Neural cell (in vitro differentiated cells): ENCODE measurements at regions not wholly inside any gene's neighbourhood (a gene's known extent, or its start where the extent isn't known, plus 50 kb on each side); places are given as distances from the start of the nearest gene placed in this dataset.

Source experiments
- H2AFZ ChIP-seq: fragments of 200-600, 300-800 bp; sonication (generic), shearing (Covaris generic); 2 replicates; pipeline ENCODE4 v1.6.0; 2014; ENCODE audit warnings: low read depth, mild to moderate bottlenecking, antibody characterized with exemption, low read length, moderate library complexity
- H3F3A ChIP-seq: fragments of 200-600 bp; shearing (Covaris generic); 2 replicates; pipeline ENCODE4 v1.6.1; 2016; ENCODE audit warnings: mild to moderate bottlenecking, moderate library complexity, mixed read lengths, antibody characterized with exemption, low read length; ENCODE audit not compliant: insufficient read depth, poor library complexity, severe bottlenecking
- H3K27ac ChIP-seq: fragments of 200-600, 300-800 bp; sonication (generic), shearing (Covaris generic); 2 replicates; pipeline ENCODE4 v1.5.1; 2014; ENCODE audit warnings: mild to moderate bottlenecking, low read length, moderate library complexity
- H3K27me3 ChIP-seq: fragments of 300-800, 200-600 bp; sonication (generic), shearing (Covaris generic); 2 replicates; pipeline ENCODE4 v1.6.0; 2014; ENCODE audit warnings: mild to moderate bottlenecking, low read depth, low read length, moderate library complexity; ENCODE audit not compliant: insufficient read depth
- H3K36me3 ChIP-seq: fragments of 300-800, 200-600 bp; sonication (generic), shearing (Covaris generic); 2 replicates; pipeline ENCODE4 v1.5.1; 2014; ENCODE audit warnings: mild to moderate bottlenecking, antibody characterized with exemption, low read length, moderate library complexity; ENCODE audit not compliant: insufficient read depth
- H3K4me2 ChIP-seq: fragments of 300-800, 200-600 bp; sonication (generic), shearing (Covaris generic); 2 replicates; pipeline ENCODE4 v1.6.0; 2014; ENCODE audit warnings: mild to moderate bottlenecking, low read length
- H3K4me3 ChIP-seq: fragments of 300-800, 200-600 bp; sonication (generic), shearing (Covaris generic); 2 replicates; pipeline ENCODE4 v1.5.1; 2014; ENCODE audit warnings: mild to moderate bottlenecking, low read length, moderate library complexity
- H3K79me2 ChIP-seq: fragments of 200-600 bp; shearing (Covaris generic); replicated peaks from 2 replicates; pipeline ENCODE4 v1.6.0; 2014; ENCODE audit warnings: mild to moderate bottlenecking, low read length, moderate library complexity; ENCODE audit not compliant: insufficient read depth
- H3K9ac ChIP-seq: fragments of 300-800, 200-600 bp; sonication (generic), shearing (Covaris generic); 2 replicates; pipeline ENCODE4 v1.6.1; 2016; ENCODE audit warnings: mild to moderate bottlenecking, low read length, mixed read lengths
- H3K9me2 ChIP-seq: fragments of 200-600 bp; shearing (Covaris generic); 2 replicates; pipeline ENCODE4 v1.6.1; 2016; ENCODE audit warnings: mild to moderate bottlenecking, low read length, mixed read lengths; ENCODE audit not compliant: insufficient read depth
- H3K9me3 ChIP-seq: fragments of 200-600, 300-800 bp; sonication (generic), shearing (Covaris generic); 2 replicates; pipeline ENCODE4 v1.6.1; 2016; ENCODE audit warnings: mild to moderate bottlenecking, mixed run types, low read length, moderate library complexity, mixed read lengths
- H4K20me1 ChIP-seq: fragments of 200-600 bp; shearing (Covaris generic); 2 replicates; pipeline ENCODE4 v1.6.1; 2016; ENCODE audit warnings: mild to moderate bottlenecking, mixed run types; ENCODE audit not compliant: insufficient read depth
- EP300 ChIP-seq: fragments of 450-650 bp; conservative IDR thresholded peaks from 2 replicates; pipeline ENCODE4 v1.6.1; 2014; ENCODE audit warnings: antibody characterized with exemption, mild to moderate bottlenecking, moderate library complexity; ENCODE audit not compliant: poor library complexity, severe bottlenecking
- EZH2 ChIP-seq: fragments of 200-600, 300-800 bp; shearing (Covaris generic), sonication (generic); IDR thresholded peaks from 2 replicates; pipeline ENCODE4 v1.6.1; 2014; ENCODE audit warnings: antibody characterized with exemption, low read length, borderline replicate concordance, mild to moderate bottlenecking; ENCODE audit not compliant: insufficient read depth, poor library complexity, severe bottlenecking
- MXI1 ChIP-seq: fragments of 450-650 bp; conservative IDR thresholded peaks from 2 replicates; pipeline ENCODE4 v1.6.1; 2014; ENCODE audit warnings: antibody characterized with exemption, mild to moderate bottlenecking; ENCODE audit not compliant: poor library complexity, severe bottlenecking
- POLR2AphosphoS5 ChIP-seq: IDR thresholded peaks from 2 replicates; pipeline ENCODE4 v1.6.1; 2012
- RAD21 ChIP-seq: fragments of 450-650 bp; conservative IDR thresholded peaks from 2 replicates; pipeline ENCODE4 v1.6.1; 2014; ENCODE audit warnings: antibody characterized with exemption, mild to moderate bottlenecking, moderate library complexity
- SMC3 ChIP-seq: fragments of 450-650 bp; conservative IDR thresholded peaks from 2 replicates; pipeline ENCODE4 v1.6.1; 2014; ENCODE audit warnings: antibody characterized with exemption, mild to moderate bottlenecking, moderate library complexity; ENCODE audit not compliant: poor library complexity
- TAF1 ChIP-seq: IDR thresholded peaks from 2 replicates; pipeline ENCODE4 v1.6.1; 2012; ENCODE audit warnings: low read depth
- TF ChIP-seq, protein P1 (sequence below): IDR thresholded peaks from 2 replicates; pipeline ENCODE4 v1.6.1; 2012; ENCODE audit warnings: borderline replicate concordance
- TF ChIP-seq, protein P2 (sequence below): fragments of 450-650 bp; IDR thresholded peaks from 2 replicates; pipeline ENCODE4 v1.5.1; 2014; ENCODE audit warnings: antibody characterized with exemption, mild to moderate bottlenecking, moderate library complexity; ENCODE audit not compliant: poor library complexity, severe bottlenecking

DNA sequence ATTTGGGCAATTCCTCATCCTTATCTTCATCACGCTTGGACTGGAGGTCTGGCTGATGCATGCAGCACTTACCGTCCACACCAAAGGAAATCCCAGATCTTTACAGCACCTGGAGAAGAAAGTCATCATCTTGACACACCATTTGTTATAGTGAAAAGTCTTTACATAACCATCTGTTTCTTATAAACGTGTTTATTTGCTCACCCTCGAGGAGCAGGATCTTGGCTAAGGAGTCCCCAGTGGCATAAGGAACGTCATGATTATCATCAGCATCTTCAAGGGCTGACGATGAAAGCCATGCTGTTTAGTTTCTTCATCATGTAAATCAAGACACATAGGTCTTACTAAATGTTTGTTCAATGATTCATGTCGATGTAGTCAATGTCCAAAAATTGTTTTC, 248.8 kb upstream of the ELAC2 start:
- Histone ChIP-seq H3K27me3 (no peaks in the 10 kb centered on the region), H3K79me2 (no peaks in the 10 kb centered on the region), H3K4me2 (no peak overlapping the region), H3K4me3 (no peak overlapping the region), H3K36me3 (no peaks in the 10 kb centered on the region), H3K27ac (no peak overlapping the region), H3K9me3 (no peaks in the 10 kb centered on the region), H4K20me1 (no peaks in the 10 kb centered on the region), H3K9me2 (no peaks in the 10 kb centered on the region), H2AFZ (no peak overlapping the region), H3F3A (no peaks in the 10 kb centered on the region), H3K9ac (no peak overlapping the region)
- TF ChIP-seq RAD21: no peak
- TF ChIP-seq, protein P1, sequence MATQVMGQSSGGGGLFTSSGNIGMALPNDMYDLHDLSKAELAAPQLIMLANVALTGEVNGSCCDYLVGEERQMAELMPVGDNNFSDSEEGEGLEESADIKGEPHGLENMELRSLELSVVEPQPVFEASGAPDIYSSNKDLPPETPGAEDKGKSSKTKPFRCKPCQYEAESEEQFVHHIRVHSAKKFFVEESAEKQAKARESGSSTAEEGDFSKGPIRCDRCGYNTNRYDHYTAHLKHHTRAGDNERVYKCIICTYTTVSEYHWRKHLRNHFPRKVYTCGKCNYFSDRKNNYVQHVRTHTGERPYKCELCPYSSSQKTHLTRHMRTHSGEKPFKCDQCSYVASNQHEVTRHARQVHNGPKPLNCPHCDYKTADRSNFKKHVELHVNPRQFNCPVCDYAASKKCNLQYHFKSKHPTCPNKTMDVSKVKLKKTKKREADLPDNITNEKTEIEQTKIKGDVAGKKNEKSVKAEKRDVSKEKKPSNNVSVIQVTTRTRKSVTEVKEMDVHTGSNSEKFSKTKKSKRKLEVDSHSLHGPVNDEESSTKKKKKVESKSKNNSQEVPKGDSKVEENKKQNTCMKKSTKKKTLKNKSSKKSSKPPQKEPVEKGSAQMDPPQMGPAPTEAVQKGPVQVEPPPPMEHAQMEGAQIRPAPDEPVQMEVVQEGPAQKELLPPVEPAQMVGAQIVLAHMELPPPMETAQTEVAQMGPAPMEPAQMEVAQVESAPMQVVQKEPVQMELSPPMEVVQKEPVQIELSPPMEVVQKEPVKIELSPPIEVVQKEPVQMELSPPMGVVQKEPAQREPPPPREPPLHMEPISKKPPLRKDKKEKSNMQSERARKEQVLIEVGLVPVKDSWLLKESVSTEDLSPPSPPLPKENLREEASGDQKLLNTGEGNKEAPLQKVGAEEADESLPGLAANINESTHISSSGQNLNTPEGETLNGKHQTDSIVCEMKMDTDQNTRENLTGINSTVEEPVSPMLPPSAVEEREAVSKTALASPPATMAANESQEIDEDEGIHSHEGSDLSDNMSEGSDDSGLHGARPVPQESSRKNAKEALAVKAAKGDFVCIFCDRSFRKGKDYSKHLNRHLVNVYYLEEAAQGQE: no peak
- TF ChIP-seq, protein P2, sequence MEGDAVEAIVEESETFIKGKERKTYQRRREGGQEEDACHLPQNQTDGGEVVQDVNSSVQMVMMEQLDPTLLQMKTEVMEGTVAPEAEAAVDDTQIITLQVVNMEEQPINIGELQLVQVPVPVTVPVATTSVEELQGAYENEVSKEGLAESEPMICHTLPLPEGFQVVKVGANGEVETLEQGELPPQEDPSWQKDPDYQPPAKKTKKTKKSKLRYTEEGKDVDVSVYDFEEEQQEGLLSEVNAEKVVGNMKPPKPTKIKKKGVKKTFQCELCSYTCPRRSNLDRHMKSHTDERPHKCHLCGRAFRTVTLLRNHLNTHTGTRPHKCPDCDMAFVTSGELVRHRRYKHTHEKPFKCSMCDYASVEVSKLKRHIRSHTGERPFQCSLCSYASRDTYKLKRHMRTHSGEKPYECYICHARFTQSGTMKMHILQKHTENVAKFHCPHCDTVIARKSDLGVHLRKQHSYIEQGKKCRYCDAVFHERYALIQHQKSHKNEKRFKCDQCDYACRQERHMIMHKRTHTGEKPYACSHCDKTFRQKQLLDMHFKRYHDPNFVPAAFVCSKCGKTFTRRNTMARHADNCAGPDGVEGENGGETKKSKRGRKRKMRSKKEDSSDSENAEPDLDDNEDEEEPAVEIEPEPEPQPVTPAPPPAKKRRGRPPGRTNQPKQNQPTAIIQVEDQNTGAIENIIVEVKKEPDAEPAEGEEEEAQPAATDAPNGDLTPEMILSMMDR: no peak
- no peak for TF ChIP-seq TAF1
- TF ChIP-seq MXI1: no peak
- TF ChIP-seq EZH2: no peak
- no peak for TF ChIP-seq SMC3
- TF ChIP-seq POLR2AphosphoS5: no peak
- no peak for TF ChIP-seq EP300

DNA sequence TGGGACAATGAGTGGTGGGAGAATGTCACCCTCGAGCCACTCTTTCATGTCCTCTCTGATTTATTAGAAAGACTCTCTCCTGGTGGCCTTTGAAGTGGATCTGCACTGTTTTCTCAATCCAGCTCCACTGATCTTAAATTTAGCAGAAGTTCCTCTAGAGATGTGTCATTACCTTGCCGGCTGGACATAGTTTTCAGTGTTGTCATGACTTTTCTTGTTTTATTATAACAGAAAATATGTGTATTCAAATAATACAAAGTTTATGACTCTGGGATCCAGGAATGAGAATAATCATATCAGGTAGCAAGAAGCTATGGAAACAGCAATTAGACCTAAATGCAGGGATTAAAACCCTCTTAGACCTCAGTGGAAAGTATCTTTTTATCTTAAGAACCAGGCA, 247.5 kb upstream of the ELAC2 start:
- H3K36me3 ChIP-seq: no peaks in the 10 kb centered on the region
- no peak overlapping the region for H3K4me2 ChIP-seq
- H3K9me3 ChIP-seq: no peaks in the 10 kb centered on the region
- H3K27ac ChIP-seq: no peak overlapping the region
- H3K9ac ChIP-seq: no peak overlapping the region
- H2AFZ ChIP-seq: no peak overlapping the region
- no peaks in the 10 kb centered on the region for H3F3A ChIP-seq
- H4K20me1 ChIP-seq: no peaks in the 10 kb centered on the region
- H3K4me3 ChIP-seq: no peak overlapping the region
- H3K79me2 ChIP-seq: no peaks in the 10 kb centered on the region
- H3K9me2 ChIP-seq: no peaks in the 10 kb centered on the region
- TF ChIP-seq, protein P2: no peak
- TF ChIP-seq, protein P1: no peak
- TF ChIP-seq MXI1 (no peak), POLR2AphosphoS5 (no peak), RAD21 (no peak), EP300 (no peak)
- no peaks in the 10 kb centered on the region for H3K27me3 ChIP-seq
